GM12874 (cell line): ENCODE measurements at regions not wholly inside any gene's neighbourhood (a gene's known extent, or its start where the extent isn't known, plus 50 kb on each side); places are given as distances from the start of the nearest gene placed in this dataset.

Experiments
- TF ChIP-seq, protein P1 (sequence below): IDR thresholded peaks from 2 replicates; pipeline ENCODE4 v1.5.1; 2011; ENCODE audit warnings: low read depth, mild to moderate bottlenecking, control low read depth, low read length, moderate library complexity; ENCODE audit not compliant: insufficient read depth

DNA sequence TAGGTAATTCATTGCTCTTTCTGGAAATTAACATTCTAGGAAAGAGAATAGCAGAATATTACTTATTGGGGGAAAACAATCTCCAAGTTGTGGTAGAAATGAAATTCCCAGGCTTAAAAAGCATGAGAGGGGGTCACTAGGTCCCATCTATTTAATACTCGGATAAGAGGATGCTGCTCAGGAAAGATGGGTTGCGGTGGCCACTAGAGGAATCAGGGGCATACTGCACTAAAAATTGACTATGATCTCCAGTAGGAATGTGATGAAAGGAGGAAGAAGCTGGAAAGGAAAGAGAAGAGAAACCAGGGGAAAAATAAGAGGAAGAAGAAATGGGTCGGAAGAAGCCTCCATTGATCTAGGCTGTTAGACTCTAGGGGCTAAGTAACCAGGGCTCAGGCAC, 192.8 kb downstream of the GPAM start:
- TF ChIP-seq, protein P1, sequence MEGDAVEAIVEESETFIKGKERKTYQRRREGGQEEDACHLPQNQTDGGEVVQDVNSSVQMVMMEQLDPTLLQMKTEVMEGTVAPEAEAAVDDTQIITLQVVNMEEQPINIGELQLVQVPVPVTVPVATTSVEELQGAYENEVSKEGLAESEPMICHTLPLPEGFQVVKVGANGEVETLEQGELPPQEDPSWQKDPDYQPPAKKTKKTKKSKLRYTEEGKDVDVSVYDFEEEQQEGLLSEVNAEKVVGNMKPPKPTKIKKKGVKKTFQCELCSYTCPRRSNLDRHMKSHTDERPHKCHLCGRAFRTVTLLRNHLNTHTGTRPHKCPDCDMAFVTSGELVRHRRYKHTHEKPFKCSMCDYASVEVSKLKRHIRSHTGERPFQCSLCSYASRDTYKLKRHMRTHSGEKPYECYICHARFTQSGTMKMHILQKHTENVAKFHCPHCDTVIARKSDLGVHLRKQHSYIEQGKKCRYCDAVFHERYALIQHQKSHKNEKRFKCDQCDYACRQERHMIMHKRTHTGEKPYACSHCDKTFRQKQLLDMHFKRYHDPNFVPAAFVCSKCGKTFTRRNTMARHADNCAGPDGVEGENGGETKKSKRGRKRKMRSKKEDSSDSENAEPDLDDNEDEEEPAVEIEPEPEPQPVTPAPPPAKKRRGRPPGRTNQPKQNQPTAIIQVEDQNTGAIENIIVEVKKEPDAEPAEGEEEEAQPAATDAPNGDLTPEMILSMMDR: no peak

DNA sequence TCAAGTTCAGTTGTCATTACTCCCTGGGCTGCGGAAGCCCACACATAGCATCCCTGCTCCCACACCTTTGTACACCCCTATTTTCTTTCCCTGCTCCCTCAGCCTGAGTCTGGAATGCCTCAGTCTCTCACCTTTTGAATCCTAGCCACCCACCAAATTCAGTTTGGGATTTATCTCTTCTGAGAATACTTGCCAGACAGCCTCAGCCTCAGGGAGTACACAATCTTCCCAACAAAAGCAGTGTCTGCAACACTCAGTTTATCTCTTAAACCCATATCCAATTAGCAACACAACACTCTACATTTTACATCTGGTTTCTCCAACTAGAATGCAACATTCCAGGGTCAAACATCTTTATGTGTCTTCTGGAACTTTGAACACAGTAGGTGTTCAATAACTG, 190.2 kb downstream of the GPAM start:
- TF ChIP-seq, protein P1: no peak

DNA sequence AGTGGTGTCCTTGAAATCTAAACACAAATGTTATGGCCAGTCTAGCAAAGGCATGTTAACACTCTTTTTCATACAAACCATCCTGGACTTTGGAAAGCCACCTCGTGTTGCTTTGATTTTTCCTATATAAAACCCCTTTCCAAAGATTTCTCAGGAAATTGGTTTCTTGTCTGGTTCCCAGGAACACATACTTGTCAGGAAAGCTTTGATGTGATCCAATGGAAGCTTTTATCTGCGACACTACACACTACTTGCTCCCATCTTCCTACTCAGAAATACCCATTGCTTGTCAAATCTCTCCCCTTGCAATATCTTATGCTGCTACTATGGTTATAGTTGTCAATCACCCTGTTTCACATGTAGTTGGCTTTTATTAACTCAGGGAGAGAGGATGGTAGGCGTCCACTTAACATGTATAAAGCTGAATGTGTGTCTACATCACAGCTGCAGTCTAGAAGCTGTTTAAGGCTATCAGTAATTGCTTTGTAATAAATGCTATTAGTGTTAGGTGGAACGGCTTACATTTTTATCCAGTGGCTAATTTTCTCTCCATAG, 189.6 kb downstream of the GPAM start:
- TF ChIP-seq, protein P1: no peak

DNA sequence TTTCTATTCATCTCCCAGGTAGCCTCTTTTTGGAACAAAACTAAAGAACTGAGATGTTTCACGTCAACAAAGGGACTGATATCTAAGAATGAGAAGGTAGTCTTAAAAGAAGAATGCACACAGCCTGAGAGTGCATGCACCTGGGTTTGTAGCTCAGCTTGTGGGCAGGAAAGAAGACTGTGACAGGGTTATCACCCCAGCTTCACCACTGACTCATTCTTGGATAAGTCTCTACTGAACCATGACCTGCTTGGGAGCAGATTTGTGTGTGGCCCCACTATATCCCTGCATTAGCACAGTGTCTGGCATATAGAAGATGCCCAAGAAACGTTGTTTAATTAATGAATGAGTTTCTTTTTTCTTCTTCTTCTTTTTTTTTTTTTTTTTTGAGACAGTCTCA, 187.5 kb downstream of the GPAM start:
- TF ChIP-seq, protein P1: no peak

DNA sequence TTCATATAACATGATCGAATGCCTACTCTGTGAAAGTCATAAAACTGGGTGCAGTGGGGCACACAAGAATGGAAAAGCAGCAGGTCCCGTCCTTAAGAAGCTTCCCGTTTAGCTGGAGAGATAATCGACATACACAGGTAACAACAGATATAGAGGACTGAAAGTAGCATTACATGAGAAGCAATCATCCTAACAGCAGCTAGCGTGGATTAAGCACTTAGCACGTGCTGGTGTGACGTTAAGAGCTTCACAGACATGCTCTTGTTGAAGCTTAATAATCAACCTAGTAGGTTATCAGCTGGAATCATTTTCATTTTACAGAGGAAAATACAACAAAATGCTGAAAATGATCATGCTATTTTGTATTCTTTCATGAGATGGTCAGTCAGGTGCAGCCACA, 184.8 kb downstream of the GPAM start:
- TF ChIP-seq, protein P1: no peak

DNA sequence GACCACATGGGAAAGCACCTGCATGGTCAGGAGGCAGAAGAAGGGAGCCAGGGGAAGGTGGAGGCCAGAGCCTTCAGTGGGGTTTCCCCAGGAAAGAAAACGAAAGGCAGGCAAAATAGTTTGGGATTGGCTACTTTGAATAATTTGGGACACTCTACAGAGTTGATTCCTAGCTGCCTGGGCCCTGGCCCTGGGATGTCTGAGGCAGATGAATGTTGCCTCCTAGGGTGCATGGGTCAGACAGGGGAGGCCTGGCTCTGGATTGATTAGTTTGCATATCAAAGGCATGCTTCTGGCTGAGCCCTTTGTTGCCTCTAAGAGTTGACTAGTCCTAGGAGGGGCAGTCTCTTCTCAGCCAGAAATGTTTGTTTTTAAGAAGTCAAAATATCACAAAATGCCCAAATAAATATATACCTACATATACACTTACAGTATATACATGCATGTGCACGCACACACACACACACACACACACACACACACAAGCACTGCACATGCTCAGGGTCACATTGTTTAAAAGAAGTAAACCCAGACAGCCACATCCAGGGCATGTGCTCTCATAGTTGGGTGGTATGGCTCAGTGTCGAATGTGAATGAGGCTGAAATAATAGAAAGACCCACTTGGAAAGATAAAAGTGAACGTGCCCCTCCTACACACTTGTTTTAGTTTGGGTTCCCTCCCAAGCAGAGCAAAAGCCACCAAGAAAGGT, 184.2 kb downstream of the GPAM start:
- TF ChIP-seq, protein P1: no peak

DNA sequence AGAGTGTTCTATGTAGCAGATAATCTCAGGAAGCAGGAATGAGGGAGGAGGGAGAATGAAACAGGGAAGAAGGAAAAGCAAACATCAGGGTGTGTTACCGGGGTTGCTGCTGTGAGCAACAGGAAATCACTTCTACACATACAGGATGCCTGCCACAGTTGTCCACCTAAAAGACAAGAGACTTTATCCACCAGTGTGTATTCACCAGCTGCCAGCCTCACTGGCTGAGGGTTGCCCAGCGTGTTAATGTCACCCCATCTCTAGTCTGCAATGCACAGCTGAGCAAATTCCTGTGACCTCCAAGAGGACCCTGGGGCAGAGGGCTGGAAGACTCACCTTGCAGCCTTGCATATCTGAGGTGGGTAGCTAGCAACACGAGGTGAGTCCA, 183.7 kb downstream of the GPAM start:
- TF ChIP-seq, protein P1: no peak
